GM19025 (cell line): ENCODE measurements at regions not wholly inside any gene's neighbourhood (a gene's known extent, or its start where the extent isn't known, plus 50 kb on each side); places are given as distances from the start of the nearest gene placed in this dataset.

ENCODE experiments used
- ATAC-seq: cut with Tn5 transposase; IDR thresholded peaks from one replicate; pipeline ENCODE4 v1.9.1; 2021; ENCODE audit warnings: mild to moderate bottlenecking, low read depth, moderate library complexity; ENCODE audit not compliant: unreplicated experiment

GRCh38 chr20:17859002-17859615 is 109.5 kb downstream of the SNX5 start:
- ATAC-seq, result peak; percentile 33

GRCh38 chr20:17858450-17859001 is 110.1 kb downstream of the SNX5 start:
- ATAC-seq, result no peak

GRCh38 chr20:17857639-17858449 is 110.8 kb downstream of the SNX5 start:
- ATAC-seq, result no peak

- no peak for ATAC-seq
Observed at GRCh38 chr20:17856837-17857605, 111.6 kb downstream of the SNX5 start.

- ATAC-seq, result peak; percentile 92
Observed at GRCh38 chr20:17856024-17856564, 112.5 kb downstream of the SNX5 start.

- ATAC-seq, result no peak
Observed at GRCh38 chr20:17854307-17854903, 114.2 kb downstream of the SNX5 start.

GRCh38 chr20:17852323-17852722 is 116.3 kb downstream of the SNX5 start:
- ATAC-seq, result no peak

- no peak for ATAC-seq
Observed at GRCh38 chr20:17850684-17851026, 117.9 kb downstream of the SNX5 start.

- no peak for ATAC-seq
Observed at GRCh38 chr20:17849901-17850683, 118.5 kb downstream of the SNX5 start.

- no peak for ATAC-seq
Observed at GRCh38 chr20:17849138-17849900, 119.3 kb downstream of the SNX5 start.

GRCh38 chr20:17848249-17849048 is 120.1 kb downstream of the SNX5 start:
- ATAC-seq, result no peak

GRCh38 chr20:17845701-17846475 is 122.7 kb downstream of the SNX5 start:
- peak; percentile 48 for ATAC-seq

- ATAC-seq, result no peak
Observed at GRCh38 chr20:17844549-17845298, 123.9 kb downstream of the SNX5 start.

- ATAC-seq, result no peak
Observed at GRCh38 chr20:17844133-17844429, 124.5 kb downstream of the SNX5 start.

GRCh38 chr20:17843246-17844132 is 125.1 kb downstream of the SNX5 start:
- ATAC-seq, result no peak

GRCh38 chr20:17841751-17842215 is 126.8 kb downstream of the SNX5 start:
- ATAC-seq, result no peak
